ENCODE measurements at regions not wholly inside any gene's neighbourhood (a gene's known extent, or its start where the extent isn't known, plus 50 kb on each side); places are given as distances from the start of the nearest gene placed in this dataset.

DNA sequence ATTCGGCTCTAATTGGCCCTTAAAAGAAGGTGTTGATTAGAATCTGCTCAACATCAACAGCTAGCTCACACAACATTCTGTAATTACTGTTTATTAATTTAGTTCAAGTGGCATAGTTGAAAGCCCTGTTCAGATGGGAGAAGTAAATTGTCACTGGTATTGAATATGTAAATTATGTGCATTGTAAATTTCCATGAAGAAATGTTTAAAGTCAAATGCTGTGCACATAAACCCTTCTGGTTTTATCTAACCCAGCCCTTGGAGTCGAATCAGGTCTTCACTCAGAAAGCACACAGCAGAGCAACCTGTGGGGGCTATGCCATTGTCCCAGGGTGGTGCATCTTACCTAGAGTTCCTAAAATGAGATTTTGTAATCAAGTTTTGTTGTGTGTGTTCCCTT lies 65.4 kb upstream of the LMO4 start:
- intact Hi-C loops (cut with micrococcal nuclease), result no loop called here
- ATAC-seq (no peak), DNase-seq (no peak)

DNA sequence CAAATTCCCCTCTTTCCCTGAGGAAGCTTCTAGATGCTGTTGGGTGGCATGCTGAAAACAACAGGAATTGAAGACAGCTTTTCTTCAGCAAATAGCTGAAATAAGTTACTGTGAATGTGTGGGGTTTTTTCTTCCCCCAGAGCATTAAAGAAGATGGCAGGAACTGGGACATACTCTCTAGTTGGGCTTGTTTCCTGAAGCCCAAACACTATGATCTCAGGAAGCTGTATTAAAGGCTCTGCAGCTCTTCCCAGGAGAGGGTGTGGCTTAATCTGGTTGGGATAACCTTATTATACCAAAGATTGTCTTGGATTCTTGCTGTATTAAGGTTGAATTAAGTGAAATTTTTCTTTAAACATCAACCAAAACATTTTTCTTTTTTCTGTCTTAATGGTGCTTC lies 64.9 kb upstream of the LMO4 start:
- DNase-seq, result no peak
- ATAC-seq, result no peak
- intact Hi-C loops (cut with micrococcal nuclease), result no loop called here

DNA sequence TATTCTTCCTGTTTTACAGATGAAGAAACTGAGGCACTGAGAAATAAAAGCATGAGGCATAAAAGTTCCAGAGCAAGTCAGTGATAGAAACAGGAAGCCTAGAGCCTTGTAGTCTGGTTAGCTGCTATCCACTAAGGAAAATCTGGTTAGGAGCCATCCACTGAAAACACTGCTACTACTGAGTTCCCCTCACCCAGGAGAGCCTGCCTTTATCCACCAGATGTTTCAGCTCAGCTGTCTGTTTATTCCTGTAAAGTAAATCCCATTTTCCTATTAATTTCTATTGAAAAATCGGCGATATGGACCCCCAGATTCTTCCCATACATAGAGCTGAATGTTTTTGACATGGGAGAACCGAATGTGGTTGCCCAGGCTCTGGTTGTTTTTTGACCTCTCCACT lies 63.7 kb upstream of the LMO4 start:
- no peak for DNase-seq
- intact Hi-C loops (cut with micrococcal nuclease), result no loop called here
- ATAC-seq, result no peak

DNA sequence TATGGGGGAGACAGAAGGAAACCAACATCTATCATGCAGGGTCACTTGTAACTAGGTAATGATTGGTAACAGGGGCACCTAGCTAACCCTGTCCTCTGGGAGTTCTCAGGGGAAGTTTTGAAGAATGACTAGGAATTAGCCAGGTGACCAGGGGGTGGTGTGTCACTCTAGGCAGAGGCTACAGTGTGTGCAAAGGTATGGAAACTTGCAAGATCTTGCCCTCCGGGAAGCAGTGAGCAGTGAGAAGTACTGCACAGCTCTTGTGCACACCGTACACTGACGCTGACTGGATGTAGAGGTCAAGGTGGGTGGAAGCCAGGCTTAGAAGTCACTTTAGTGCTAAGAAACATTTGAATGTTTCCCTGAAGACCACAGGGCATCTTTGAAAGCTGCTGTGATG lies 62.9 kb upstream of the LMO4 start:
- DNase-seq (no peak), ATAC-seq (no peak)
- intact Hi-C loops (cut with micrococcal nuclease), result no loop called here

DNA sequence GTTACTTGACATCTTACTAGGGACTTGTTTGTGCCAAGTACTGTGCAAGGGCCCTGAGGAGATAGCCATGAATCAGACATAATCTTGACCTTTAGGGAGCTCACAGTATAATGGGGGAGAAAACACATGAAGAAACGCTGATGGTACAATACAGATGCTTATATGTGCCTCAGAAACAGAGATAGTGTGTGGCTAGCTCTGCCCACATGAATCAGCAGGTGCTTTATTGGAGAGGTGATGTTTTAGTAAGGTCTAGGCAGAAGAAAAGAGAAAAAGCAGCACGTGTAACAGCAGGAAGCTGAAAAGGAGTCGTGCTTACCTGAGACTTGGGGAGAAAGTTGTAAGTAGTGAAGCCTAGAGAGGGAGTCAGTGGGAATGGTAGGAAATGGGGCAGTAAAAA lies 60.6 kb upstream of the LMO4 start:
- ATAC-seq (no peak), DNase-seq (no peak)
- intact Hi-C loops (cut with micrococcal nuclease), result no loop called here

DNA sequence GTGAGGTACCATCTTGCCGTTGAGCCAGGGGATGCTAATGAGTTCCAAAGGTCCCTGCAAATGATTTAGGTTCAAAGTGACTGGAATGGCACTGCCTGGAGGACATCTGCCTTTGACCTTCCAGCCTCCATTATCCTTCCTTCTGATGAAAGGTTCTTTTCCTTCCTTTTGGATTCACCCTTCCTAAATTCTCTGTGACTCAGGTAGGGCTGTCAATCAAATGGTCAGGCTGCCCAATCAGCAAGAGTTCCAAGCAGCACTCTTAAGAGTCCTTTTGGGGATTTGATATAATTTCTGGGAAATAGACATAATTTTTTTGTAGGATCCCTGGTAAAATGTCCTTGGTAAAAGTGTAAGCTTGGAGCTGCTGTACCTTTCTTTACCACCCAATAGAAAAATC lies 58.8 kb upstream of the LMO4 start:
- intact Hi-C loops (cut with micrococcal nuclease), result no loop called here
- DNase-seq (no peak), ATAC-seq (no peak)

DNA sequence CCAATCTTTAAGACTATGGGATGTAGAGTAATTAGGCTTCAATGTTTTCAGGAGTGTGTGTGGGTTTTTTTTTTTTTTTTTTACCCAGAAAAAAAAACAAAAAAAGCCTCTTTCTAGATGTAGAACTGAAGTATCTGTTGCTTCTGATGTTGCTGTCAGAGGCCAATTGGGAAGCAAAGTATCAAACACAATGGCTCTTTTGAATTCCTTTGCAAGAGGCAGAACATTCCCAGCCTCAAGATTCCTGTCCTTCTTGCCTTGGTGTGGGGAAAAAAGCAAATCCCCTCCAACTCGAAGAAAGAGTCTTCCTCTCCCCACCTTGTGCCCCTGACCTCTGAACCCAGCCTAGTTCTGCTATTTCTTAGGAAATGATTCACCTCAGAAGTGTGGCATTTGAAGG lies 55.4 kb upstream of the LMO4 start:
- ATAC-seq, result no peak
- DNase-seq, result no peak
- intact Hi-C loops (cut with micrococcal nuclease), result no loop called here

DNA sequence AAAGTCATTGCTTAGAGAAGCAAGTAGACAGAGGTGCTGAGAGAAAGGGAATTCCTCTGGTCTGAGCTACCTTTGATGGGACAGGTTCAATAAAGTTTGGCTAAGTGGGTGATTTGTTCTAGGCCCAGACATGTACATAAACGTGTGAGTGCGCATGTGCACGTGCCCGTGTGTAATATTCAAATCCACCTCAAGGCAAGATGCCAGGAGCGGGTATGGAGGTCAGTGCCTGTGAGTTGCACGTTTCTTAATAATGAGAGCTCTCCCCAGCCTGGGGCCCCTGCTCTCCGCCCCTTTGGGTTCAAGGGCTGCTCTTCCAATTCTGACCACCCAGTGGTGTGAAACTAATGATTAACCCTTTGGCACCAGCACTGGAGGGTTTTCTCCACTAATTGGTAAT lies 53.8 kb upstream of the LMO4 start:
- intact Hi-C loops (cut with micrococcal nuclease), result no loop called here
- DNase-seq, result no peak
- no peak for ATAC-seq

DNA sequence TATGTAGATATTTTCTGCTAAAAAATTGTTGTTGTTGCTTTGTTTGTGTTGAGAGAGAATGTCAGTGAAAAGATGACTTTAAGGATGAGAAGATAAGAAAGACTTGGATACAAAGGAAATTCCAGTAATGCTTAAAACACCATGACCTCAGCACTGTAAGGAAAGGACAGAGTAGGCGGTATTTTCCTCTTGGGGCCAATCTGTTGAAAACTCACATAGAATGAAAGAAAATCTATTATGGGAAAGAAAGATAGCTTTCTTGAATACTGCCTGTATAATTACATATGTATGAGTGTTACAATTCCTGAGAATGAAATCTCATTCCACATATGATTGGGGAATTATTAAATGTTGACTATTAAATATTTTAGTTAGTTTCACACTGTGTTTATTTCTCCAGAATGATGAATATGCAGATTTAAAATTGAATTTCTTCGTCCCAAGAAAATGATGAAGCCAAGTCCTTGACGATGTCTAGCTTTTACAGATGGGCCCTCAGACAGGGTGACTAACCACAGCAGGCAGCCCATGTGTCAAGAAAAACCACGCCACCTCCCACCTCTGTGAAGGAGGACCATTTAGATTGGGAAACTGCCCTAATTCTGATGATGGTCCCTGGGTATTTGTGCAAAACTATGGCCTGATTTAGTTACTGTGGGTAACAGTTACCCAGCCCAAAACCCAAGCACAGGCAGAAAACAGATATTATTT lies 49.7 kb upstream of the LMO4 start:
- intact Hi-C loops (cut with micrococcal nuclease), result no loop called here
- ATAC-seq (peak; percentile 92), DNase-seq (peak; percentile 42)
